PC-3 (cell line): ENCODE measurements at regions not wholly inside any gene's neighbourhood (a gene's known extent, or its start where the extent isn't known, plus 50 kb on each side); places are given as distances from the start of the nearest gene placed in this dataset.

ENCODE experiments used
- ATAC-seq: fragments of 200-7000 bp; cut with Tn5 transposase; 2 replicates; pipeline ENCODE4 v1.9.1; 2020; ENCODE audit warnings: mild to moderate bottlenecking, moderate library complexity
- BruUV-seq: library from RNA; stranded (reverse); fragments of 400-500 nt; replicated peaks from 2 replicates; lab custom pipeline; 2021; lab: Mats Ljungman, UMichigan
- CTCF ChIA-PET: fragments of 300-600 bp; sonication (Branson Sonifier 250); formaldehyde crosslinking; loops from one replicate; lab custom pipeline; 2022; ENCODE audit warnings: antibody characterized with exemption; lab: Charles Lee
- POLR2A ChIA-PET: fragments of 300-600 bp; sonication (Branson Sonifier 250); formaldehyde crosslinking; loops from one replicate; lab custom pipeline; 2022; ENCODE audit warnings: antibody characterized with exemption; ENCODE audit not compliant: unreplicated experiment; lab: Charles Lee
- DNase-seq: peaks from one replicate; pipeline ENCODE4 v3.0.0-alpha.2; 2015
- H2AFZ ChIP-seq: fragments of 300-600 bp; sonication (generic); 2 replicates; pipeline ENCODE4 v1.6.0; 2016; ENCODE audit warnings: antibody characterized with exemption, low read length
- H3F3A ChIP-seq: fragments of 300-600 bp; sonication (generic); one replicate; pipeline ENCODE4 v1.6.0; 2017; ENCODE audit warnings: antibody characterized with exemption, low read length, control low read depth, mild to moderate bottlenecking; ENCODE audit not compliant: unreplicated experiment
- H3K27ac ChIP-seq: fragments of 300-600 bp; sonication (generic); 2 replicates; pipeline ENCODE4 v1.5.1; 2016; ENCODE audit warnings: mild to moderate bottlenecking, low read length
- H3K27me3 ChIP-seq: fragments of 300-600 bp; sonication (generic); 2 replicates; pipeline ENCODE4 v1.6.1; 2016; ENCODE audit warnings: low read length, mixed read lengths
- H3K36me3 ChIP-seq: fragments of 300-600 bp; sonication (generic); 2 replicates; pipeline ENCODE4 v1.6.1; 2016; ENCODE audit warnings: low read depth, mixed run types, low read length, mixed read lengths
- H3K4me1 ChIP-seq: fragments of 300-600 bp; sonication (generic); 2 replicates; pipeline ENCODE4 v1.5.1; 2016; ENCODE audit warnings: low read length; ENCODE audit not compliant: insufficient read depth
- H3K4me2 ChIP-seq: fragments of 300-600 bp; sonication (generic); 2 replicates; pipeline ENCODE4 v1.6.0; 2016; ENCODE audit warnings: low read length
- H3K4me3 ChIP-seq: fragments of 300-600 bp; sonication (generic); 2 replicates; pipeline ENCODE4 v1.5.1; 2016; ENCODE audit warnings: mild to moderate bottlenecking, low read length, mixed read lengths
- H3K79me2 ChIP-seq: fragments of 300-600 bp; sonication (generic); 2 replicates; pipeline ENCODE4 v1.6.1; 2017; ENCODE audit warnings: low read length, mixed read lengths
- H3K9ac ChIP-seq: fragments of 300-600 bp; sonication (generic); 2 replicates; pipeline ENCODE4 v1.6.0; 2016; ENCODE audit warnings: mild to moderate bottlenecking, low read length
- H3K9me2 ChIP-seq: fragments of 300-600 bp; sonication (generic); replicated peaks from 2 replicates; pipeline ENCODE4 v1.6.1; 2016; ENCODE audit warnings: mixed run types, low read length, mixed read lengths
- H3K9me3 ChIP-seq: fragments of 300-600 bp; sonication (generic); 2 replicates; pipeline ENCODE4 v1.6.1; 2016; ENCODE audit warnings: low read length, mixed read lengths
- H4K20me1 ChIP-seq: fragments of 300-600 bp; sonication (generic); 2 replicates; pipeline ENCODE4 v1.6.1; 2016; ENCODE audit warnings: low read length, mixed read lengths
- EZH2 ChIP-seq: fragments of 300-600 bp; sonication (generic); IDR thresholded peaks from one replicate; pipeline ENCODE4 v1.6.1; 2017; ENCODE audit warnings: antibody characterized with exemption, mild to moderate bottlenecking, low read length; ENCODE audit not compliant: unreplicated experiment
- EZH2phosphoT487 ChIP-seq: fragments of 300-600 bp; sonication (generic); IDR thresholded peaks from 2 replicates; pipeline ENCODE4 v1.6.1; 2018; ENCODE audit warnings: mild to moderate bottlenecking, antibody characterized with exemption, low read length, borderline replicate concordance
- intact Hi-C: fragments of 100-400 bp; cut with micrococcal nuclease; formaldehyde crosslinking; loops from 2 replicates; pipeline ENCODE4 v1.9.0; 2023
- TF ChIP-seq, protein P1 (sequence below): fragments of 300-600 bp; sonication (generic); conservative IDR thresholded peaks from 2 replicates; pipeline ENCODE4 v1.5.1; 2017; ENCODE audit warnings: antibody characterized with exemption, low read depth, mild to moderate bottlenecking, low read length

GRCh38 chr19:30908262-30908771 is 440.9 kb downstream of the TSHZ3 start:
- no peak overlapping the region for H3K27ac ChIP-seq
- H3K9me2 ChIP-seq: no peaks in the 10 kb centered on the region
- no TSS peak for BruUV-seq
- H3F3A ChIP-seq: no peaks in the 10 kb centered on the region
- no peak for DNase-seq
- no peaks in the 10 kb centered on the region for H3K4me1 ChIP-seq
- intact Hi-C loops: no loop called here
- no peaks in the 10 kb centered on the region for H4K20me1 ChIP-seq
- no peak overlapping the region for H2AFZ ChIP-seq
- H3K4me2 ChIP-seq: no peak overlapping the region
- TF ChIP-seq, protein P1, sequence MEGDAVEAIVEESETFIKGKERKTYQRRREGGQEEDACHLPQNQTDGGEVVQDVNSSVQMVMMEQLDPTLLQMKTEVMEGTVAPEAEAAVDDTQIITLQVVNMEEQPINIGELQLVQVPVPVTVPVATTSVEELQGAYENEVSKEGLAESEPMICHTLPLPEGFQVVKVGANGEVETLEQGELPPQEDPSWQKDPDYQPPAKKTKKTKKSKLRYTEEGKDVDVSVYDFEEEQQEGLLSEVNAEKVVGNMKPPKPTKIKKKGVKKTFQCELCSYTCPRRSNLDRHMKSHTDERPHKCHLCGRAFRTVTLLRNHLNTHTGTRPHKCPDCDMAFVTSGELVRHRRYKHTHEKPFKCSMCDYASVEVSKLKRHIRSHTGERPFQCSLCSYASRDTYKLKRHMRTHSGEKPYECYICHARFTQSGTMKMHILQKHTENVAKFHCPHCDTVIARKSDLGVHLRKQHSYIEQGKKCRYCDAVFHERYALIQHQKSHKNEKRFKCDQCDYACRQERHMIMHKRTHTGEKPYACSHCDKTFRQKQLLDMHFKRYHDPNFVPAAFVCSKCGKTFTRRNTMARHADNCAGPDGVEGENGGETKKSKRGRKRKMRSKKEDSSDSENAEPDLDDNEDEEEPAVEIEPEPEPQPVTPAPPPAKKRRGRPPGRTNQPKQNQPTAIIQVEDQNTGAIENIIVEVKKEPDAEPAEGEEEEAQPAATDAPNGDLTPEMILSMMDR: no peak
- TF ChIP-seq EZH2: no peak
- no peak for TF ChIP-seq EZH2phosphoT487
- no peaks in the 10 kb centered on the region for H3K27me3 ChIP-seq
- H3K79me2 ChIP-seq: no peaks in the 10 kb centered on the region
- no peaks in the 10 kb centered on the region for H3K36me3 ChIP-seq
- POLR2A ChIA-PET: no interaction called here
- no peak for ATAC-seq
- no peak overlapping the region for H3K9ac ChIP-seq
- no peak overlapping the region for H3K4me3 ChIP-seq
- CTCF ChIA-PET: no interaction called here
- no peaks in the 10 kb centered on the region for H3K9me3 ChIP-seq

DNA sequence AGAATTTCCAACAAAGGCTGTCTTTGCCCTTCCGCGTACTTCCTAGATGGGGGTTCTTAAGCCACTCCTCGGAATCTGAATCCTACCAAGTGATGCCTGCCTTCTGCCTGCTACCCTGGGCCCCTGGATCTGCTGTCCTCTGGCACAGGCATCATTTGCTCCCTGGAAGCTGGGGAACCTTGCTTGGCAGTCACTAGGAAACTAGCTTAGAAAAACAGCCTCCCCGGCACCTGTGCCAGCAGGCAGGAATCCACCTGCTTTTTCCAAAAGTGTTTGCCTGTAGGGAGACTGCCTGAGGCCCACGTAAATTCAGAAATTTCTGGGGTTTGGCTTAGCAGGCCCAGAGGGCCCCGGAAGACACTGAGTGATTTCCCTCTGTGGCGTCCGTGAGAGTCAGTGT is 442.4 kb downstream of the TSHZ3 start:
- intact Hi-C loops: no loop called here
- Histone ChIP-seq H3K4me1 (no peaks in the 10 kb centered on the region), H3K4me2 (no peak overlapping the region), H2AFZ (no peak overlapping the region), H3K9ac (no peak overlapping the region), H3K27ac (no peak overlapping the region), H3K36me3 (no peaks in the 10 kb centered on the region), H4K20me1 (no peaks in the 10 kb centered on the region), H3K79me2 (no peaks in the 10 kb centered on the region), H3K27me3 (no peaks in the 10 kb centered on the region), H3F3A (no peaks in the 10 kb centered on the region), H3K9me2 (no peaks in the 10 kb centered on the region), H3K4me3 (no peak overlapping the region), H3K9me3 (no peaks in the 10 kb centered on the region)
- CTCF ChIA-PET: no interaction called here
- DNase-seq (no peak), ATAC-seq (no peak)
- TF ChIP-seq, protein P1: no peak
- TF ChIP-seq EZH2: no peak
- no peak for TF ChIP-seq EZH2phosphoT487
- BruUV-seq: no TSS peak
- POLR2A ChIA-PET: no interaction called here

DNA sequence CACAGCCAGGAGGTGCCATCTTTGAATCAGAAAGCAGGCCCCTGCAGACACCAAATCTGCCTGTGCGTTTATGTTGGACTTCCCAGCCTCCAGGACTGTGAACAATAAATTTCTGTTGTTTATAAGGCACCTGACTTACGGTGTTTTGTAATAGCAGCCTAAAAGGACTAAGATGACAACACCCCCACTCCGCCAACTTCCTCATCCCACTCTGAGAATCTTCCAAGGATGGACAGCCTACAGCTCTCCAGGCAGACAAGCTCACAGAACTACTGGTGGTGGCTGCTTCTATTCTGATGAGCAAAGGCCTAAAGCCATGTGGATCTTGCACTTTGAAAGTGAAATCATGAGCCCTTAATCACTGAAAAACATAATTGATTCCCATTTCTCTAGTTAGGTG is 449.2 kb downstream of the TSHZ3 start:
- Histone ChIP-seq H3K9me3 (no peaks in the 10 kb centered on the region), H4K20me1 (no peaks in the 10 kb centered on the region), H3K27me3 (no peaks in the 10 kb centered on the region), H3K4me1 (no peaks in the 10 kb centered on the region), H3F3A (no peaks in the 10 kb centered on the region), H3K79me2 (no peaks in the 10 kb centered on the region), H3K9ac (no peak overlapping the region), H3K27ac (no peak overlapping the region), H2AFZ (no peak overlapping the region), H3K4me3 (no peak overlapping the region), H3K36me3 (no peaks in the 10 kb centered on the region), H3K9me2 (no peaks in the 10 kb centered on the region), H3K4me2 (no peak overlapping the region)
- no TSS peak for BruUV-seq
- no peak for ATAC-seq
- intact Hi-C loops: no loop called here
- ChIA-PET POLR2A (no interaction called here), CTCF (no interaction called here)
- no peak for DNase-seq
- no peak for TF ChIP-seq EZH2phosphoT487
- TF ChIP-seq, protein P1: no peak
- TF ChIP-seq EZH2: no peak
